ENCODE measurements at regions not wholly inside any gene's neighbourhood (a gene's known extent, or its start where the extent isn't known, plus 50 kb on each side); places are given as distances from the start of the nearest gene placed in this dataset.
"Not testable (repeated sequence)": the region's sequence is repeated elsewhere in the genome, so short reads cannot be mapped to it uniquely, and the experiment has no call there.

GRCh38 chr5:21483790-21484497, 1369.2 kb downstream of the CDH12 start:
- not testable (repeated sequence) for DNase-seq (ENCODE audit: low spot score)

- not testable (repeated sequence) for DNase-seq (ENCODE audit: low spot score)
Observed at GRCh38 chr5:21482983-21483650, 1370.0 kb downstream of the CDH12 start.

DNA sequence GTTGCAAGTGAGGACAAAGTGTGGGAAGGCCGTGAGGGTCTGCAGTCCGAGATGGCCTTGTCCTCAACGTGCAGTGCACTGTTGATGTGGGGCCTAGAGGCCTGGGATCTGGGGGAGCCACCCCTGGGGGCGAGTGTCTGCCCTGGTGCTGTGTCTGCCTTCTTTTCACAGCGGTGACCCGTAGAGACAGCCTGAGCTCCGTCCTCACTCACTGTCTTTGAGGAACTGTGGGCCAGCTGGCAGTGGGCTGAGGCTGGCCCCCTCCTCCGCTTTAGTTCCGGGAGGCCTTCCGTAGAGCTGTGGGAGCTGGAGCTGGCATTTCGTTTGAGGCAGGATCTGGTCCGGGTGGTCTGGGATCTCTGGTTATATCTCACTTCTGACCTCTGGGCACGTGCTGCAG, 1370.6 kb downstream of the CDH12 start:
- DNase-seq (ENCODE audit: low spot score): not testable (repeated sequence)

DNA sequence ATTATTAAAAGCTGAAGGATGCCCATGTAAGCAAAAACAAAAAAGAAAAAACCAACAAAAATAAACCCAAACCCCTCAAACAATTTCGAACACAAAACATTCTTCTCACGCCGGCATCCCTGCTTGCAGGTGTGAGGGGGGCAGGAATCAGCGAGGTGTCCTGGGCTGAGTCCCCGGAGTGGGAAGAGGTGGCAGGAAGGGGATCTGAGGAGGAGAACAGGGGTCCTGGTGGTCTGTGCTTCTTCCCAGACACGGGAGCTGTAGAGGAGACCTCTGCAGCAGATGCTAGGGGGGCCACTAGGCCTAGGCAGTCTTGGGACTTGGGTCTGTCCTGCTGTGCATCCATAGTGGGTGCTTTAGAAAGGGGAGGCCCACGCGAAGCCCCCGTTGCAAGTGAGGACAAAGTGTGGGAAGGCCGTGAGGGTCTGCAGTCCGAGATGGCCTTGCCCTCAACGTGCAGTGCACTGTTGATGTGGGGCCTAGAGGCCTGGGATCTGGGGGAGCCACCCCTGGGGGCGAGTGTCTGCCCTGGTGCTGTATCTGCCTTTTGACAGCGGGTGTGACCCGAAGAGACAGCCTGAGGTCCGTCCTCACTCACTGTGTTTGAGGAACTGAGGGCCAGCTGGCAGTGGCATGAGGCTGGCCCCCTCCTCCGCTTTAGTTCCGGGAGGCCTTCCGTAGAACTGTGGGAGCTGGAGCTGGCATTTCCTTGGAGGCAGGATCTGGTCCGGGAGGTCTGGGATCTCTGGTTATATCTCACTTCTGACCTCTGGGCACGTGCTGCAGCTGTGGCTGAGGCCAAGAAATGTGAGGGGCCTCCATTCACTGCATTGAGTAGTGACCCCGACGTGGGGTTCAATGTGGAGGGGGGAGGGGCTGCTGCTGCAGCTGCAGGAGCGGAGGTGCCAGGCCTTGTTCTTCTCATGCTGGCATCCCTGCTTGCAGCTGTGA, 1371.5 kb downstream of the CDH12 start:
- not testable (repeated sequence) for DNase-seq (ENCODE audit: low spot score)

DNA sequence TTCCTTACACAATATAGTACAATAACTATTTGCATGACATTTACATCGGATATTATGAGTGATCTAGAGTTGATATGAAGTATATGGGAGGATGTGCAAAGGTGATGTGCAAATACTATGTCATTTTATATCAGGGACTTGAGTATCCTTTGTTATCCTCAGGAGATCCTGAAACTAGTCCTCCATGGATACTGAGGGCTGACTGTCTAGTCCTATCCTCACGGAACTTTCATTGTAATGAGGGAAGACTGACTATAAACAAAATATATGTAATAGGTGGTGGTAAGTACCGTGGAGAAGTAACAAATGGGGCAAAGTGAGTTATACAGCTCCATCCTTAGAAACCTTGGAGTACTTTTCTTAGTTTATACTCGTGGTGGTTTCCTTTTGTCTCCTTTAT, 1373.1 kb downstream of the CDH12 start:
- not testable (repeated sequence) for DNase-seq (ENCODE audit: low spot score)

- DNase-seq (ENCODE audit: low spot score): not testable (repeated sequence)
Observed at GRCh38 chr5:21473981-21474380, 1379.2 kb downstream of the CDH12 start.

GRCh38 chr5:21473436-21473835, 1379.7 kb downstream of the CDH12 start:
- DNase-seq (ENCODE audit: low spot score): not testable (repeated sequence)

- DNase-seq (ENCODE audit: low spot score): not testable (repeated sequence)
Observed at GRCh38 chr5:21471691-21472090, 1381.5 kb downstream of the CDH12 start.

DNA sequence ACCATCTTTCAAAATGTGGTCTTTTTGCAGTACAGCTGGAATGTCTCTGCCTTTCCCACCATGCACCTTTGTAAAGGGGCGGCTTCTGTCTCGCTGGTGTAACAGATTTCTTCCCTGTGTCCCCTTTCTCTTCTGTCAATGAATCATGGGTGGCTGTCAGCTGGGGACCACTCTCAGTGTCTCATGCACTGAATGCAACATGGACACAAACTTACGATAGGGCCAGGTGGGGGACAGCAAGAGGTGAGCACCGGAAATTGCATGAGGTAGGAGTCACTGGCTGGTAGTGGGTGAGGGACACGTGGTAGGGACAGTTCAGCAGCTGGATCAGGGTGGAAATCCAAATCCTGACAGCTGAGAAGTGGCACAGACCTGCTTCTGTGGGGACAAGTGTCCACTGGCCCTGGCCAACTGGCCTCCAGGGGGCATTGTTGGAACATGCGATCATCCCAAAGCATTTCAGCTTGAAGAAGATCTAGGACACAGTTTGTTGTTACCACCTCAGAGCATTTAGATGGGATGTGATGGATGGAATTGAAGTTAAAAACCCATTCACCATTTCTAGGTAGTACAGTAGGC, 1383.5 kb downstream of the CDH12 start:
- peak; percentile 12 for DNase-seq (ENCODE audit: low spot score)

DNA sequence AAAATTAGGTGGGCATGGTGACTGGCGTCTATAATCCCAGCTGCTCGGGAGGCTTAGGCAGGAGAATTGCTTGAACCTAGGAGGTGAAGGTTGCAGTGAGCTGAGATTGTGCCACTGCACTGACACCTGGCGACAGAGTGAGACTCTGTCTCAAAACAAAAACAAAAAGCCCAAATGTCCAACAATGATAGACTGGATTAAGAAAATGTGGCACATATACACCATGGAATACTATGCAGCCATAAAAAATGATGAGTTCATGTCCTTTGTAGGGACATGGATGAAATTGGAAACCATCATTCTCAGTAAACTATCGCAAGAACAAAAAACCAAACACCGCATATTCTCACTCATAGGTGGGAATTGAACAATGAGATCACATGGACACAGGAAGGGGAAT, 1385.6 kb downstream of the CDH12 start:
- DNase-seq (ENCODE audit: low spot score): not testable (repeated sequence)

GRCh38 chr5:21459744-21460073, 1393.4 kb downstream of the CDH12 start:
- not testable (repeated sequence) for DNase-seq (ENCODE audit: low spot score)

GRCh38 chr5:21452449-21452848, 1400.7 kb downstream of the CDH12 start:
- no peak for DNase-seq (ENCODE audit: low spot score)

DNA sequence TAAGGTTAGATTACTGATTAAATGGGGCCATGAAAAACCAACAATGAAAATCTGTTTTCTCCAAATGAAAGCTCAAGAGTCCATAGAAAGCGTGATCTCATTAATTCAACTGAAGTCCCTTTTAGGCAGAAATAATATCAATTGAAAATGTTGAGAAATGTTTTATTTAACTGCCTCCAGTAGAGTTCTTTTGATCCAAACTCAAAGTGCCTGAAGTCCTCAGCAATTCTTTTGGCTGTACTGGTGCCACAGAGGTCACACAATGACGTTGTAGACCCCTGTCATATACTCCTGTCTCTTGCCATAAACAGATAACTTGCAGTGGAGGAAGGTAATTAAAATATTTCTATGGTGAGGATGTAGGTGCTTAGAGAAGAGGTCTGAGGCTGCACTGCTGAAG, 1420.5 kb downstream of the CDH12 start:
- no peak for DNase-seq (ENCODE audit: low spot score)

DNA sequence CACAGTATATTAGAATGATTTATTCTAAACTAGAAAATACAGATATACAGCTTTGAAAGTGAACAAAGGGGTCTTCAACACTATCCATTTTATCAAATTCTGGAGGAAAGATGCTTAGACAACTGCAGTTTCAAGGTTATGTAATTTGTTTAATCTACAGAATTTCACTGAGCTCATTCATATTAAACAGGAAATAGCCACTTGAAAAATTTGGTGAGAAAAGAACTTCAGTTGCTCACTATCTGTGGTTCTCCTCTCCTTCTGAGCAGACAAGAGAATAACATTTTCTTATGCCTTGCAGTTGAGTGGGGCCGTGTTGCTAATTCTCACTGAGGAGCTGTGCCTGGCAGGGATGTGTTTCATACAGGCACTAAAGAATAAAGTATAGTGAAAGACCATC, 1428.2 kb downstream of the CDH12 start:
- no peak for DNase-seq (ENCODE audit: low spot score)

DNA sequence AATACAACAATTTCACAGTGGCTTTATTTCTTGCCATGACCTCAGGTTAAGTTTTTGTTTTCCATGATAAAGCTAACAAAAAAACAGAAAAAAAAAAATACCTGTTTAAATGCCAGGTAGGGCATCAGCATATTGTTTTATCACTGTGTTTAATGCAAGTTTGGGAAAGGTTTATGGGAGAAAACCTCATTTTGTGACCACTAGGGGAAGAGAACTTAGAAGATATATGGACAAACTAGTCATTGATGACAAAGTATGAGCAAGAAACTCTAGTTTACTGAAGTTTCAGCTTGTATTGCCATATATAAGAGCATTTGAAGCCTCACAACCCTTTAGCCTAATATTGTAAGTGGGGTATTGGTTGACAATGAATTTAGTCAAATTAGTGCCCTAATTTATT, 1431.4 kb upstream of the CDH18 start:
- DNase-seq (ENCODE audit: low spot score): no peak

DNA sequence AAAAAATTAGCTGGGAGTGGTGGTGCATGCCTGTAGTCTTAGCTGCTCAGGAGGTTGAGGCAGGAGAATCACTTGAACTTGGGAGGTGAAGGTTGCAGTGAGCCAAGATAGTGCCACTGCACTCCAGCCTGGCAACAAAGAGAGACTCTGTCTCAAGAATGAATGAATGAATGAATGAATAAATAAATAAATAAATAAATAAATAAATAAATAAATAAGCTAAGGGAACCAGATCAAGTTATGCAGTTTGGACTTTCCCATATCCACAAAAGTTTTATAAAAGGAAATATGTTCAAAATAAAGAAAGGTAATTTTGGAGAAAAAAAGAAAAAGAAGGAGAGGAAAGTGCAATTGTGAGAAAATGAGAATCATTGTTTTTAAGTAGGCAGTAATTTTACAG, 1414.1 kb upstream of the CDH18 start:
- not testable (repeated sequence) for DNase-seq (ENCODE audit: low spot score)

GRCh38 chr5:21398511-21398910, 1410.5 kb upstream of the CDH18 start:
- no peak for DNase-seq (ENCODE audit: low spot score)

GRCh38 chr5:21397693-21398092, 1409.7 kb upstream of the CDH18 start:
- DNase-seq (ENCODE audit: low spot score): no peak

DNA sequence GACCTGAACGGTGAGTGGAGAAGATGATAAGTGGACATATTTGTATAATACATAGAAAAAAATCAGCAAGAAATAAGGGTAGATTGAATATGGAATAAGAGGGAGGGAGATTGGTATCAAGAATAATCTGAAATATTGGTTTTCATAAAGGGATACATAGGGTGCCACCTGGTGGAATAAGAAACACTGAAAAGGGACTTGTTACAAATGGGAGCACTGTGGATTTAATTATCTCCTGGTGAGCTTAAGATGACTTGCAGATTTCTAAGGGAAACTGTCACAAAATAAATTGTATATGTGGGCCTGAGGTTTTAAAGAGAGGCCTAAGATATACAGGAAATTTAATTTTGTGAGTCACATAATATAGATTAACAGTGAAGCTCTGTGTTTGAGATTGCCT, 1403.5 kb upstream of the CDH18 start:
- no peak for DNase-seq (ENCODE audit: low spot score)

DNA sequence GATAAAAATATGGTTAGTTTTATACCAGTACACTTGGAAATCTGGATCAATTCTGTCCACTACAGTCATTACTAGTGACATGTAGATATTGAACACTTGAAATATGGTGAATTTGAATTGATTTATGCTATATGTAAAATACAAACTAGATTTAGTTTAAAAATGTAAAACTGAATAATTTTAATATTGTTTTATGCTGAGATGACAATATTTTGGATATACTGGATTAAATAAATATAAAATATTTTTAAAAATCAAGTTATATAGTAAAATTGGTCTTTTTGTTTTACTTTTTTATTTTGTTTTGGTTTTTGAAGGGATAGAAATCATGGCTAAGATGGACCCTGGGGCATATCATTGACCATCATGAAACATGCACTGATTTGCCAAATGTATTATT, 1372.8 kb upstream of the CDH18 start:
- DNase-seq (ENCODE audit: low spot score): not testable (repeated sequence)

DNA sequence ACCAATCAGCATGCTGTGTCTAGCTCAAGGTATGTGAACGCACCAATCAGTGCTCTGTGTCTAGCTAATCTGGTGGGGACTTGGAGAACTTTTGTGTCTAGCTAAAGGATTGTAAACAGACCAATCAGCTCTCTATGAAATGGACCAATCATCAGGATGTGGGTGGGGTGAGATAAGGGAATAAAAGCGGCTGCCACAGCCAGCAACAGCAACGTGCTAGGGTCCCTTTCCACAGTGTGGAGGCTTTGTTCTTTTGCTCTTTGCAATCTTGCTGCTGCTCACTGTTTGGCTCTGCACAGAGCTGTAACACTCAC, 1353.9 kb upstream of the CDH18 start:
- DNase-seq (ENCODE audit: low spot score): not testable (repeated sequence)

- not testable (repeated sequence) for DNase-seq (ENCODE audit: low spot score)
Observed at GRCh38 chr5:21341203-21341947, 1353.4 kb upstream of the CDH18 start.

Measured in iPS-NIHi11 (cell line).